ENCODE measurements at regions not wholly inside any gene's neighbourhood (a gene's known extent, or its start where the extent isn't known, plus 50 kb on each side); places are given as distances from the start of the nearest gene placed in this dataset.

DNA sequence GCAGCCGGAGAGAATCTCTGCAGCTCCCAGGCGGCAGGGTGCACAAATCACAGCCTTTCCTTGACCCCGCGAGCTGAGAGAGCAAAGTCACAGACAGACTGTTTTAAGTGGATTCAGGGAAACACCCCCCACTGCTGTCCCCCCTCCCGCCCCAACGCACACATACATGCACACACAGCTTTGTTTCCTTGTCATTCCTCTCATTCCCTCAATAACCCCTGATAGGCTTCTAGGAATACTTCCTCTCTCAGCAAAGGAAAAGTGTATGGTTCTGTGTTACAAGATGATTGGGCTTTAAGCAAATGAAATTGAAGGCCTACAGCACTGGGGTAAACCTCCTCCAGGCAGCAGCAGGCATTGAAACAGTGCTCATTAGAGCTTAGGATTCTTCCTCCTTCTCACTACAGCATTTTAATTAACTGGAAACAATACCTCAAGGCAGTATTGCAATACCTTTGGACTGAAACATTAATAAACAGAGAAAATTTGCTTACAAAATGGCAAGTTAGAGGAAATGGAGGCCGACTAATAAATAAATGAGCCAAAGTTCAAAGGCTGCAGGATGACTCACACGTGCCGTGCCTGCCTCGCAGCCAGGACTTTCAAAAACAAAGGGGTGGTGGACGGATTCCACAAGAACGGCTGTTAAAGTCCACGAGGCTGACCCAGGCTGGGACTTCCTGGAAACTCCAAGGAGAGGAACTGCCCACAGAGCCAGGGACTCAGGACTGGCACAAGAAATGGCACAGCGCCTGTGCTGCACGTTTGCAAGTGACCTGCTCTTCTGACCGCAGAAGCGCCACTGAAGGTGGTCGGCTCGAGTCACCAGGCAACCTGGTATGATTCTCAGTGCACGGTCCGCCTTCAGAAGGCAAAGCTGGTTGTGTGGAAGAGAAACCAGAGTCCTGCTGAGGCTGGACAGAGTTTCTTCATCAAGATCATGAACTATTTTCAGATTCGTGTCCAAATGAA, 236.2 kb downstream of the SYK start:
- H3K27ac ChIP-seq: peak overlapping the region; percentile 49
- peak; percentile 45; the same call in 1 of the 2 replicates for TF ChIP-seq ZFX (IDR thresholded peaks at IDR 0.05)
- TF ChIP-seq, protein P1, sequence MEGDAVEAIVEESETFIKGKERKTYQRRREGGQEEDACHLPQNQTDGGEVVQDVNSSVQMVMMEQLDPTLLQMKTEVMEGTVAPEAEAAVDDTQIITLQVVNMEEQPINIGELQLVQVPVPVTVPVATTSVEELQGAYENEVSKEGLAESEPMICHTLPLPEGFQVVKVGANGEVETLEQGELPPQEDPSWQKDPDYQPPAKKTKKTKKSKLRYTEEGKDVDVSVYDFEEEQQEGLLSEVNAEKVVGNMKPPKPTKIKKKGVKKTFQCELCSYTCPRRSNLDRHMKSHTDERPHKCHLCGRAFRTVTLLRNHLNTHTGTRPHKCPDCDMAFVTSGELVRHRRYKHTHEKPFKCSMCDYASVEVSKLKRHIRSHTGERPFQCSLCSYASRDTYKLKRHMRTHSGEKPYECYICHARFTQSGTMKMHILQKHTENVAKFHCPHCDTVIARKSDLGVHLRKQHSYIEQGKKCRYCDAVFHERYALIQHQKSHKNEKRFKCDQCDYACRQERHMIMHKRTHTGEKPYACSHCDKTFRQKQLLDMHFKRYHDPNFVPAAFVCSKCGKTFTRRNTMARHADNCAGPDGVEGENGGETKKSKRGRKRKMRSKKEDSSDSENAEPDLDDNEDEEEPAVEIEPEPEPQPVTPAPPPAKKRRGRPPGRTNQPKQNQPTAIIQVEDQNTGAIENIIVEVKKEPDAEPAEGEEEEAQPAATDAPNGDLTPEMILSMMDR (conservative IDR thresholded peaks at IDR 0.05): no peak; the same call in 1 of the 2 replicates

GRCh38 chr9:91038483-91039124, 237.0 kb downstream of the SYK start:
- no peak for TF ChIP-seq ZFX (IDR thresholded peaks at IDR 0.05)
- TF ChIP-seq, protein P1 (conservative IDR thresholded peaks at IDR 0.05): no peak
- peak overlapping the region; percentile 49 for H3K27ac ChIP-seq

DNA sequence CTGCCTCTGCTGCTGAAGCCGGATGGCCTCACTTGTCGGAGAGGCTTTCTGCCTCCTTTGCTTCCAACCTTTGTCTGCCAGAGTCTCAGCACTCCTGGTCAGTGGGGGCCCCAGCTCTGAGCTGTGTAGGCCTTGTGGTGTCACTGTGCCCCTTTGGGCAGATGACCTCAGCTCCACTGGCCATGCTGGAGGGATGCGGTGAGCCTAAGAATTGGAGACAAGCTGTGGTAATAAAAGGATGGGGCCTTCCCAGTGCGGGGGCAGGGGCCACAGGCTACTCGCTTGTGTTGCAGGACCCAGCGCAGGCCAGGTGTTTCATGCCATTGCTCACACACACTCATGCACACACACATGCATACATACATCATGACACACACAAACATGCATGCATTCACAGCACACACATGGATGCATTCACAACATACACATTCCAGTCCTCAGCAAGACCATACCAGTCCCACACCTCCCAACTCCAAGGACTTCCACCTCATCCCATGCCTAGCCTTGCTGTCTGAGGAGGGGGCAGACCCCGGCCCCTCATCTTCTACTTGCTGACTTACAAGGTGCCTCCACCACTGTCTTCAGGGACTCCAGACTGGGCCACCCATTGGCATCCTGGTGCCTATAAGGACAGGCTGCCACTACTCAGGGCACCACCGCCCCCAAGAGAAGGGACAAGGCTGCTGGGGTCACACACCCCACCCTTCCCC, 237.7 kb downstream of the SYK start:
- TF ChIP-seq ZFX (IDR thresholded peaks at IDR 0.05): no peak
- TF ChIP-seq, protein P1 (conservative IDR thresholded peaks at IDR 0.05): no peak
- H3K27ac ChIP-seq: no peak overlapping the region

- no peak for TF ChIP-seq ZFX (IDR thresholded peaks at IDR 0.05)
- TF ChIP-seq, protein P1 (conservative IDR thresholded peaks at IDR 0.05): no peak
- H3K27ac ChIP-seq: no peak overlapping the region
Observed at GRCh38 chr9:91039835-91040140, 238.2 kb downstream of the SYK start.

DNA sequence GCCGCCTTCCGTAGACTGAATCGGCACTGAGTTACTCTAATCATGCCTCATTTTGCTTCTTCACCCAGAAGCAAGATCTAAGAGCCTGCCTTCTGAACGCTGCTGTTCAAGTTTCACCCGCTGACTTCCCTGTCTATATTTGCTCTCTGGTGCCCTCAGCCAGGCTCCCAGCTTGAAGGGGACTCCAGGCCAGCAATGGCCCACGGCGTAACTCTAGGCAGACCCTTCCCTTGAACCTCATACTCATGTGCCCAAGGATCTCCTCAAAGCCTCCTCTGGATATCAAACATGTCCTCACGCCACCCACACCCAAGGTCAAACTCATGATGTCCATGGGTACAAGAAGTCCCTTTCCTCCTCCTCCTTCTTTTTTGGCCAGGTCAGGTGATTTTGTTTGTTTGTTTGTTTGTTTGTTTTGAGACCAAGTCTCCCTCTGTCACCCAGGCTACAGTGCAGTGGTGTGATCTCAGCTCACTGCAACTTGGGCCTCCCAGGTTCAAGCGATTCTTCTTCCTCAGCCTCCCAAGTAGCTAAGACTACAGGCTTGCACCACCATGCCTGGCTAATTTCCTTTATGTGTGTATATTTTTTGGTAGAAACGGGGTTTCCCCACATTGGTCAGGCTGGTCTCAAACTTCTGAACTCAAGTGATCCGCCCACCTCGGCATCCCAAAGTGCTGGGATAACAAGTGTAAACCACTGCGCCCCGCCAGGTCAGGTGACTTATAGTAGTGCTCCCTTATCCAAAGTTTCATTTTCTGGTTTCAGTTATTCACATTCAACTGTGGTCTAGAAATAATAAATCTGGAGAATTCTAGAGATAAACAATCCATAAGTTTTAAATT, 239.0 kb downstream of the SYK start:
- no peak for TF ChIP-seq ZFX (IDR thresholded peaks at IDR 0.05)
- TF ChIP-seq, protein P1 (conservative IDR thresholded peaks at IDR 0.05): no peak
- no peak overlapping the region for H3K27ac ChIP-seq

GRCh38 chr9:91042024-91042423, 240.4 kb downstream of the SYK start:
- TF ChIP-seq, protein P1 (conservative IDR thresholded peaks at IDR 0.05): no peak
- TF ChIP-seq ZFX (IDR thresholded peaks at IDR 0.05): no peak
- no peak overlapping the region for H3K27ac ChIP-seq
